ENCODE measurements at regions not wholly inside any gene's neighbourhood (a gene's known extent, or its start where the extent isn't known, plus 50 kb on each side); places are given as distances from the start of the nearest gene placed in this dataset.
"Not testable (repeated sequence)": the region's sequence is repeated elsewhere in the genome, so short reads cannot be mapped to it uniquely, and the experiment has no call there.

DNA sequence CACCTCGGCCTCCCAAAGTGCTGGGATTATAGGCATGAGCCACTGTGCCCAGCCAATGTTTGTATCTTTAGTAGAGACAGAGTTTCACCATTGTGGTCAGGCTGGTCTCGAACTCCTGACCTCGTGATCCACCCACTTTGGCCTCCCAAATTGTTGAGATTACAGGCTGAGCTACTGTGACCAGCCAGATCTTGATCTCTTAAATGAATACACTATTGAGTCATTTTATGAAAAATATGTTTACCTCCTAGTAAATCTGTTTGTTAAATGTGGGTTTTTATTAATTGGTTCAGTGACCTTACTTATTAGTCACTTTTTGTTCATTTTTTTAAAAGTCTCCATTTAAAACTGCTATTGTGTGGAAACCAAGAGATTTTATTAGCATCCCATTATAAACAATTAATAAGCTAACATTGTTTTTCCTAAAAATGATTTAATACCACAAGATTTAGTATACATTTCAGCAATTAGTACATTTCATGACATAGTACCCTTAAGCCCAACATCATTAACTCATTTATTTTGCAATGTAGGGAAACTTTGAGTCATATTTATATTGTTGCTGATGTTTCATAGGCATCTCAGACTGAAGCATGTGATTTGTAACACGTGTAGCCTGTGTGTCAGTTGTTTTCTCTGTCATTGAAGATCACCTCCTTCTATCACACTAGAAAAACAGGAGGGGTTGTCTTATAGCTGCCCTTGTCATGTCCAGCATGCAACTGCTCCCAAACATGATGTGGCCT, 261.2 kb downstream of the TAF11L14 start:
- DNase-seq: no peak

DNA sequence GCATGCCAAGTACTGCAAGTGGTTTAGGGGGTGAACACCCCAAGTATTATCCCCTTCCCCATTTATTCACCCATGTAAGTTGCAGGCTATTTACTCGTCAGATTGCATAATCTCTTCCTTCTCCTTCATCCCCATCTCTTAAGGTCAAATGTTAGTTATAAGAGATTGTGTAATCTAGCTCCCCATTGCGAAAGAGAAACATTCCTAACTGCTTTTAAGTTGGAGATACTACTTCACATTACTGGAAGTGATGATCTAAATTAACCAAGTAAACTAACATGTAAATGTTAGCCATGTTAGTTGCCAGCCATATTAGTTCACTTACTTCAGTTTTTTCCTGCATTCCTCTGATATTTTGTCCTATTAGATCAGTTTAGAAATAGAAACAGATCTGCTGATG, 262.3 kb downstream of the TAF11L14 start:
- DNase-seq: no peak

DNA sequence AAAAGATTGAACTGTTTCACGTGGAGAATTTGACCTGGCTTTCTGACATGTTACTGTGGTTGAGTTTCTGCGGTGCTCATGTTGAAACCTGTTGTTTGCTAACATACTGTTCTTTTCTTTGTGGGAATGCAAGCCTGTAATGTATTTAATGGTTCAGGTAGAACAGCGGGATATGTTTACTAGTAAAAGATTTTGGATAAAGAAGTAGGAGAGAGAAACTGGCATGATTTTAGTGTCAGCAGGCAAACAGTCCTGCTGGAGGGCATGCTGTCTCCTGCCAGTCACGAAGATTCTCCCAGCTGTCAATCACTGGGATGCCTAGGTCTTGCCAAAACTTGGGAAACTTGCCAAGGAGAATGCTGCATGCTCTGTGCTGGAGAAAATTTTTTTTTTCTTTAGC, 263.5 kb downstream of the TAF11L14 start:
- DNase-seq: peak in 2 of 3 experiments; percentile 47 to 73

DNA sequence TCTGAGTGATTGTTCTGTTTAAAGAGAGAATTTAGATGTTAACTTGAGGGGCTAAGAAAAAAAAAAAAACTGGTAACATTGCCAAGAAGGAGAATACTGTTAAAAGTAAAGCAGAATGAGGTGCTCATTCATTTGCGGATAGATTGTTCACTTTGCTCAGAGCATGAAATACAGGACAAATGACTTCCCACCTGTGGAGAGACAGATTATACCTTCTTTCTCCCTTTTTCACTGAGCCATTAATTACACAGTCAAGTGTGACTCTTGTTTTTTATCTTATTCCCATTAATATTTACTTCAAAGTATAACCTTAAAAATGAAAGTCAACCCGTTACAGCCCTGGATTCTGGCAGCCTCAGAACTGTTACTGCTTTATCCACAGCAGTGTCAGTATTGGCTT, 264.5 kb downstream of the TAF11L14 start:
- peak in 2 of 3 experiments; percentile 41 to 88 for DNase-seq

DNA sequence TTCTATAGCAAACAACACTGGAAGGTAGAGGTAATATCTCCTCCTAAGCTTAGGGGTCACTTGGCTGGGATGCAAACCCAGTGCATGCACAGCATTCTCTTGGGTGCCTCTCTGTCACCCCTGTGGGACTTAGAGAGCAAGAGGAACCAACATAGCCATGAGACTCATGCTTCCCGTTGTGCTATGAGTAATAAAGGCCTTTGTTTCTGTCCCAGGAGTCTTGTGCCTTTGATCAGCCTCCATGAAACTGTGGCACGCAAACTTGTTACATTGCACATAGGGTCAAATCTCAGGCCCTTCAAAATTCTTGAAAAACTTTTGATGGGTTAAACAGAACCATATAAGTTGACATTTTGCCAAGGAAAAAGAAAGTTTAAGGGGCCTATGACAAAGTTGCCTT, 272.8 kb downstream of the TAF11L14 start:
- no peak for DNase-seq

DNA sequence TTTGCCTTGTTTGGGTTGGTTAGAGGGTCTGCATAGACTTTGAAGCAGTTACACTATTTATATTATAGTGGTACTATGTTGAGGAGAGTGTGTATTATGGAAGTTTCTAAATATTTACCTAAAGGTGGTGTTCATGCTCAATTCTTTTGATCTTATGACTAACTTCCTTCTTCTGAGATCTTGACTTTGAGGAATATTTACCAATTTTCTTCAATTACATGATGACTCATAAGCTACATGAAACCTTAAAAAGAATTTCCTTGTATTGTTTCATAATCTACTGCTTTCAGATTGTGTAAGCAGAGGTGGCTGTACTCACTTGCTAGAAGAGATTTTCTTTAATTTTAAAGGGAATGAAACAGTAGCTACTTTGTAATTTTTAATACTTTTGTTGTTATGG, 276.1 kb downstream of the TAF11L14 start:
- no peak for DNase-seq

DNA sequence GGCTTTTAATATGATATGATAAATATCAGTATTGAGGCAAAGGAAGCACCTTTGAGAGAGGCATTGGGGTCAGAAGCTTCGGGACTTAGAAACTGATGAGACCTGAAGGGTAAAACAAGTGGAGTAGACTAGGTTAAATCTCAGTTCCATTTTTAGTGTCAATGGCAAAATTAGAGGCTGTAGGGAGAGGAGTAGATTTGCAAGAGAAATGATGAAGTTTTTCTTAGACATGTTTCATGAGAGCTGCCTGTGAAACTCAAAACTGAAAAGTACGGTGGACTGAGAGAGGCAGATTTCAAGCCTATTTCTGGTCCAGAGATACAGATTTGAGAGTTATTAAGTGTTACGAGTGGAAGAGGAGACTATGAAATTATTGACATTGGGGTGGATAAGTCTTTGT, 278.5 kb downstream of the TAF11L14 start:
- no peak for DNase-seq

DNA sequence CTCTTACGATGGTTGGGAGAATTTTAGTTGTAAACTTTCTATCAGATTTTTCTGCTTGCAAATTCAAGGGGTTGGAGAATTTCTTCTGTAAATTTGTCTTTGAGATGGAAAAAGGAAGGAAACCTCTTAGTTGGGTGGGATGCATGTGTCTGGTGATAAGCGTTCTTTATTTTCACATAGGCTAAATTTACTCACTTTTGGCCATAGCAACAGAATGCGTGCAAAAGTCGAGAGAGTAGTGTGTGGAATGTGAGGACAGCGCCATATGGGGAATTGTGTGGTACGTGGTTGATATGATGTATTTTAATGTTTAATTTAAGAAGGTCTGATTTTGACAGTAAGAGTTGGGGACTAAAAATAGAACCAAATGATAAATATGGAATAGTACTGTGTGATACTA, 282.2 kb downstream of the TAF11L14 start:
- DNase-seq: no peak

DNA sequence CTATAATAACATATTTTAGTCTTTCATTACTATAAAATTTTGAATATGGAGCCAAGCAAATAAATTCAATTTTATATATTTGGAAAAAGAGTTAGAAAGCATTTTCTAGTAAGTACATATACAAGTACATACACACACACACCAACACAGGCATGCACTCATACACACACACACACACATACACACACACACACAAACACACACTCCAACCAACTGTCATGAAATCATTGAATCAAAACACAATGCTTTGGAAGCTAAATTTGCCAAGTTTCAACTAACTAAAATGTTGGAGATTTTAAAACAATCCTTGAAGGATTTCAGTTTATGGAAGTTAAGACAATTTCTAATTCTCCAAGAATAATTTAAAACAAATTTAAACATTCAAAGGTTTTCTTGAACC, 283.2 kb downstream of the TAF11L14 start:
- DNase-seq: no peak

DNA sequence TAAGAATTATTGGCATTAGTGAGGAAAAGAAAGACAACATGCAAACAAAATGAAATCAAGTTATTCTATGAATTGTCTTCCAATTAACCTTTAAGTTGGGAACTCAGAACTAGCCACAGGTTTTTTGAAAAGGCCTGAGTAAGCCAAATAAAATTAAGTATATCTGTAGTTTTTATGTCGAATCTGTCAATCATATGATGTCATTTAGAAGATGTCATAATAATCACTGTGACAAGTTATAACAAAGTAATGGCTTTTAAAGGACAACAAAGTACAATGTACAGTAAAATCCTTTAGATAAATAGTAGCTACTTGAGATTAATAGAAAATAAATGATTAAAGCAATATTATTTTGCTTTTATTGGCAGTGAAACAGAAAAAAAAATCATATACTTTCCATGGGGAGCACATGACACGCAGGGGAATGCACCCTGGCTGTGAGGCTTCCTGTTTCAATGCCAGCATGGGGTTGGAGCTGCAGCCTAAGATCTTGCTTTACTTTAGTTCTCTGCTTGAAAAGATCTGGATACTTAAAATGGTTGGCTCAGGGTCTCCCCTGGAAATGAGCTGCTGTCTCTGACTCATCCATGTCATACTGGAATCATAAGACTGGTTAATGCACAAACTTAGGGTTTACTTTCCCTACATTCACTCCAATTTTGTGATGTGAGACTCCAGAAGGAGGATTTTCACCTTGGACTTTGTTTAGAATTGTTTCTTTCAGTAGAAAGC, 284.3 kb downstream of the TAF11L14 start:
- DNase-seq: no peak

DNA sequence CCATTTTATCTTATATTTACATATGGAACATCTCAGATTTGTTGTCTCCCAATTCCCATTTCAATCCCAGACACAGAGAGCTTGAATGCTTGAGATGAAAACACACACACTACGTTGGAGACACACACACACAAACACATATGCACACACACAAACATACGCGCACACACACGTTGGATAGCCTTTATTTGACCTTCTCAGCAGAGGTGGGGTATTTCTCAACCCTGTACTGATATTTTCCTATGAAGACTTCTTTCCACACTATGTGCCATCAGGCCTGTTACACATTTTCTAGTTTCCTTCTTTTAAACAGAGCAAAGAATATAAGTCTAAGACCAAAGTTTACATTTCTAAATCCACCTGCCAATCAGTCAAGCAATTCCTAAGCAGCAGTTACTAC, 291.0 kb downstream of the TAF11L14 start:
- DNase-seq: no peak

DNA sequence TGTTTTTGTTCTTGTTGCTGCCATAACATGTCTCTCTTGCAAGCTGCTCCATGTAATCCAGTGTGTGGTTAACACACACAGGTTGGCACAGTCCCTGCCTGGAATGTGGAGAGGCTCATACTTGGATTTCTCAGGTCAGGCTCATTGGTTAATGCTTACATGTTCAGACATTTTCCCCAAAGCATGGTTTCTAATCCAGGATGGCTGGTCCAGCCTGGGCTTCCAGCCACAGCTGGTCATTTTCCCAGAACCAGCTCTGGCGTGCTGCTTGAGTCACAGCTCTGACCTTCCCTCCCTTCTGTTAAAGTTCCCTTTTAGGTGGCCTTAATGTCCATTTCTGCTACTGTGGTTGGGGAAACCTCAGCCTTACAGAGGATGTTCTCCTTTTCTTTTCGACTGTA, 294.3 kb downstream of the TAF11L14 start:
- DNase-seq: no peak

DNA sequence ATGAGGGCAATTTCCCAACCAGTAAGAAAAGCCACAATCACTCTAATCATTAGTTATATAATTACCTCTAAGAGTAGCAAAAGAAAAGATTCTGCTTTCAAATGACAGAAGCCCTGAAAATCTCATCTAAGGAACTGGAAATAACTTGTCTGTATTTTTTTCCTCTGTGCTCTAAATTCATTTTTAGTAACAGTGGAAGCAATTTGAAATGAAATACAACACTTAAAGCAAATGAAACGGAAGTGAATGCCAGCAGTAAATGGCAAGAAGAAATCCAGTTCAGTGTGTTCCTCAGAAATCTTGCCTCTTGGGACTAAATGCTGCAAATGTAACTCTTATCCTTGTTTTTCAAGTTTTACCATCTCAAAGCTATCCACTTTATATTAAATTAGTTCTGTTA, 294.9 kb downstream of the TAF11L14 start:
- no peak for DNase-seq

DNA sequence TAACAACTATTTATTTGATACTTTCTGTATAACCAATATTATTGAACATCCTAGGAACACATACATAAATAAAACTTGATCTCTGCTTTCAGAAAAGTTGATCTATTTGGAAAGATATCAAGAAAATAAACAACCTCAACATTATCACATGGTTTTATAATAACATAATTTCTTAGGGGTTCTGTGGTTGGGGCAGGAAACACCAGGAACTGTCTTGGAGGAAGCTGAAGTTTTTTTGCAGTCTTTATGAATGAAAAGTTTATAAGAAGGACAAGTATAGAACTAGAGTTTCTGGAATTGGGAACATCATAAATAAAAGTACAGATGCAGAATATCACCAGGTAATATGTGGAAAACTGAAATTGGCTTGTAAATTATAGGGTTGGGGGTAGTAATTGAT, 296.1 kb downstream of the TAF11L14 start:
- DNase-seq: no peak

DNA sequence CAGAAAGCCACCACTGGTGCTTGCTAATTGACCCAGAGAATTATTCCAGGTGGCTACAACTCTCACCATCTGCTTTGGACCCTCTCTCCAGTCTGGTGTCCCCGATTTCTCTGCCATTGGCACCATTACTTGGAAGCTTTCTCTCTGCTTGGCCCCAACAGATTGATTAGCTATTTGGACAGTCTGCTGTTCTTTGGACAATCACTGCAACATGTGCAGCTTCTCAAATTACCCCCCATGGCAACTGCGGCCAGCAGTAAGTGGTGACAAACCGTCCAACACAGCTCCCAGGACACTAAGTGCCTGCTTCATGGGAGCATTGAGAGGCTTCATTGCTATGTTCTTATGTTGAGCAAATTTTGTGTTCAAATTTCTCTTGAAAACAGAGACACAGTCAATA, 309.8 kb downstream of the TAF11L14 start:
- no peak for DNase-seq

DNA sequence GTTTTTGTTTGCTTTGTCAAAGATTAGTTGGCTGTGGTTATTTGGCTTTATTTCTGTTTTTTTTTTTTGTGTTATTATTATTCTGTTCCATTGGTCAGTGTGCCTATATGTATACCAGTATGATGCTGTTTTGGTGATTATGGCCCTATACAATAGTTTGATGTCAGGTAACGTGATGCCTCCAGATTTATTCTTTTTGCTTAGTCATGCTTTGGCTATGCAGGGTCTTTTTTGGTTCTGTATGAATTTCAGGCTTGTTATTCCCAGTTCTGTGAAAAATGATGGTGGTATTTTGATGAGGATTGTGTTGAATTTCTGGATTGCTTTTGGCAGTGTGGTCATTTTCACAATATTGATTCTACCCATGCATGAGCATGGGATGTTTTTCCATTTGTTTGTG, 312.8 kb downstream of the TAF11L14 start:
- no peak for DNase-seq

DNA sequence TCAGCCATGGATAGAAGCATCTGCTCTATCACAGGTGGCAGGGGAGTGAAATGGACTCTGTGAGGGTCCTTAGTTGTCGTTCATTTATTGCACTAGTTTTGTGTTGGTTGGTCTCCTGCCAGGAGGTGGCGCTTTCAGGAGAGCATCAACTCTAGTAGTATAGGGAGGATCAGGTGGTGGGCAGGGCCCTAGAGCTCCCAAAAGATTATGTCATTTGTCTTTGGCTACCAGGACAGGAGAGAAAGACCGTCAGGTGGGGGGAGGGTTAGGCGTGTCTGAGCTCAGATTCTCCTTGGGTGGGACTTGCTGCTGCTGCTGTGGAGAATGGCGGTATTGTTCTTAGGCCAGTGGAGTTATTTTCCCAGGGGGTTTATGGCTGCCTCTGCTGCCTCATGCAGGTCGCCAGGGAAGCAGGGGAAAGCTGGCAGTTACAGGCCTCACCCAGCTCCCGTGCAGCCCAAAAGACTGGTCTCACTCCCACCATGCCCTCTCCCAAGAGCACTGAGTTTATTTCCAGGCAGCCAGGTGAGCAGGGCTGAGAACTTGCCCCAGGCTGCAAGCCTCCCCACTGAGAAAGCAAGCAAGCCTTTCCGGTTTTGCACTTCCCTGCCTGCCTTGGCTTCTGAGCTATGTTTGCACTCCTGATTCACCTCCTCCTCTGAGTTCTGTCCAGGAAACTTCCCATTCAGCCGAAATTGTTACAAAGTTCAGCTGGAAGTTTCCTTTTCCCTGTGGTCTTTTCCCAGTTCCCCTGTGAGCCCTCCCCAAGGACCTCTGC, 317.3 kb downstream of the TAF11L14 start:
- peak in 2 of 3 experiments; percentile 81 to 89 for DNase-seq

DNA sequence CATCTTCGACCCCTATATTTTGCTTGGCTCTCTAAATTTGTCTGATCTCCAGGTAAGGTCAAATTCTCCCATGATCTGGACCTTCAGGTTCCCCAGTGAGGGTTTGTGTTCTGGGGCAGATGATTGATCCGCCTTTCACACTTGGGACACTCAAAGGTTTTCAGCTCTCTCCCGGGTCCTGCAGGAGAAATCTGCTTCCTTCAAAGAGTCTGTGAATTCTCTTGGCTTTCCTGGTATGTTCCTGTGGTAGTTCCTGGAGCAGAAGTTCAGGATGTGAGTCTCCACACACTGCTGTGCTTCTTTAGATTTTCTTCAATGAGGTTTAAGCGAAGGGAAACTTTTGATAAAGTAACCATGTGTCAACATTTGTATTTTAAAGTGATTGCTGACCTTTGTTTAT, 318.0 kb downstream of the TAF11L14 start:
- no peak for DNase-seq

DNA sequence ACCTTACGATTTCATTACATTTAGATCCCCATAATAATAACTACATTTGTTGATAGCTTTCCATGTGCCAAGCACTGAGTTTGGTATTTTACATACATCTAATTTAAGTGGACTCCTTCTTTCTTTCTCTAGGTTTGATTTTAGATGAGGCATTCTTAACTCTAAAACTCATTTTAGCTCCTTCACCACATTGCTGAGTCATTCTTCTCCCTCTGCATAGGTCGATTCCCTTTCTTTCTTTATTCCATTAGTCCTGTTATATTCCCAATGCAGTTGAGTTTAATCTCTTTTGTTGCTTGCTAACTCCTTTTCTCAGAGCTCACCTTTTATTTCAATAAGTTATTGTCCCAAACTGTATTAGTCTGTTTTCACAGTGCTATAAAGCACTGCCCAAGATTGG, 329.8 kb downstream of the TAF11L14 start:
- DNase-seq: no peak

DNA sequence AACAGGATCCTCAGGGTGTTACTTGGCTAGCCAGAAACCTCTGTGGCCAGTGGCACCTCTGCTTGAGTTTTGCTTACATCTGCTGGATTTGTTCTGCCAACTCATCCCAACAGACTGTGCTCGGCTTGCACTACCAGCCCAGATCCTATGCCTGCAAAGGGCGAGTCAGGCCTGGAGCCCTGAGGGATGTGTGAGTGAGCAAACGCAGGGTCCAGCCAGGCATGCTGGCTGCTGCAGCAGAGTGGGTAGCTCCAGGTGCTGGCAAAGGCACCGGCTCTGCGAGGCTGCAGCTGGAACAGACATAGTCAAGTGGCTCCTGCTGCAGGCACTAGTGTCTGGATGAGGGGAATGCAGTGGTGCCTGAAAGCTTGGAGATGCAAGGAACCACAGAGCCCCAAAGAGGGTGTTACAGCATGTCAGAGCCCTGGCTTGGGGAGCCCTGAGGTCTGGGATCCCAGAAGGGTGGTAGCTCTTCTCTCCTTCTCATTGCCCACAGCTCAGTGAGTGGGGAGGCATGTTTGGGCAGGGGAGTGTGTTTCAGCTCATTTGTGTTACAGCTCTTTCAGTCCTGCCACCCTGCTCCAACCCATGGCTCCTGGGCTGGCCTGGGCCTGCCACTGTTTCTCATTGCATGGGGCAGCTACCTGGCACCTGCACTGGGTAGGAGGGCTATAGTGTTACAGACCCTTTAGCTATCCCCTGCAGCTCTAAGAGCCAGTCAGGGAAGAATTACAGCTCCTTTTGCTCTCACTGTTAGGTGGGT, 332.6 kb downstream of the TAF11L14 start:
- peak in 2 of 3 experiments; percentile 29 to 59 for DNase-seq

DNA sequence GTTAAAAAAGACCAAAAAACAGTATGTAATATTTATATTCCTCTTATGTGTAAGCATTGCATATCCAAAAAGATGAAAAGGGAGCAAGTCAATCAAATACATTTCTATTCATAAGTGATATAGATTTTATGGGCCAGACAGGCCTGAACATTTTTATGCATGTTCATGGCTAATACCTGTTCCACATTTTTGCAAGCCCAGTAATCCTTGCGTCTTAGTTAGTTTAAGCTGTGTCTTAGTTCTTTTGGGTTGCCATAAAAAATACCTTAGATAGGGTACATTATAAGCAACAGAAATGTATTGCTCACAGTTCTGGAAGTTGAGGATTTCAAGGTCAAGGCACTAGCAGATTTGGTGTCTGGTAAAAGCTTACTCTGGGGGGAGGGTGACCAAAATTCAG, 342.1 kb downstream of the TAF11L14 start:
- no peak for DNase-seq

DNA sequence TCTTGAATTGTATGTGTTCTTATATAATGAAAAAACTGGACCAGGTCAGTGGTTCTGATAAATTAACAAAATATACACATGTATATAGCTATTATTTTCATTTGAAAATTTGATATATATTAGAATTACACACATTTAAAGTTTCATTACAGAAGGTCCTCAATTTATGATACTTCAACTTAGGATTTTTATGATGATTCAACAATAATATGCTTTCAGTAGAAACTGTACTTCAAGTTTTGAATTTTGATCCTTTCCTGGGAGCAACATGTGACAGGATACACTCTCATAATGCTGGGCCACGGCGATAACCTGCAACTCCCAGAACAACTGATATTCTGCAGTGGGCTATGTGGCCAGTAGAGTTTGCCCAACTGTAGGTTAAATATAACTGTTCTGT, 344.7 kb downstream of the TAF11L14 start:
- DNase-seq: no peak

DNA sequence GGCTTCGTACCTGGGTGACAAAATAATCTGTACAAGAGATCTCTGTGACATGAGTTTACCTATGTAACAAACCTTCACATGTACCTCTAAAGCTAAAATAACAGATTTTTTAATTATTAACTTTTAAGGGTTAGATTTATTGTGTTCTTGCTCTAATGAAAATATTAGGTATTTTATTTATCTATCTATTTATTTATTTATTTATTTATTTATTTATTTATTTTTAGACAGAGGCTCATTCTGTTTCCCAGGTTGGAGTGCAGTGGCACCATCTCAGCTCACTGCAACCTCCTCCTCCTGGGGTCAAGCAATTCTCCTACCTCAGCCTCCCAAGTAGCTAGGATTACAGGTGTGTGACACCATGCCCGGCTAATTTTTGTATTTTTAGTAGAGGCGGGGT, 348.4 kb downstream of the TAF11L14 start:
- DNase-seq: not testable (repeated sequence)
